ENCODE measurements at regions not wholly inside any gene's neighbourhood (a gene's known extent, or its start where the extent isn't known, plus 50 kb on each side); places are given as distances from the start of the nearest gene placed in this dataset.

GRCh38 chr20:48178633-48179032, 393.4 kb upstream of the SULF2 start:
- DNase-seq: no peak

- no peak for DNase-seq
Measured at GRCh38 chr20:48177058-48177457, 391.8 kb upstream of the SULF2 start.

GRCh38 chr20:48176139-48176538, 390.9 kb upstream of the SULF2 start:
- no peak for DNase-seq

GRCh38 chr20:48175261-48175660, 390.0 kb upstream of the SULF2 start:
- no peak for DNase-seq

- no peak for DNase-seq
Measured at GRCh38 chr20:48172357-48172702, 387.0 kb upstream of the SULF2 start.

GRCh38 chr20:48171626-48172356, 386.5 kb upstream of the SULF2 start:
- no peak for DNase-seq

GRCh38 chr20:48171071-48171470, 385.8 kb upstream of the SULF2 start:
- DNase-seq: no peak

DNA sequence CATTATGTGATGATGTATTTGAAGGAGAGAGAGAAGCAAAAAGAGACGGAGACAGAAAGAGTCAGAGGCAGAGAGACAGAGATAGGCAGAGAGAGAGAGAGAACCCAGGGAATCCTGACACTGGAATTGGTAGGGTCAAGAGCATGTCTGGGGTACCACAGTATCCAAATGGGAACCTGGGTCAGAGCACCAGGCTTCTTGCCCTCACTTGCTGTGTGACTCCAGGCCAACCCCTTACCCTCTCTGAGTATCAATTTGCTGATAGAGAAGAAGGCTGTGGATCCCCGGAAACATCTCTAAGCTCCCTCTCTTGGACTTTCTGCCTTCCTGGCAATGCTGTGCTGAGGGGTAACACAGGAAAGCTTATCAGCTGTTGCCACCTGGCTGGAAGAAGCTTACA, 385.3 kb upstream of the SULF2 start:
- no peak for DNase-seq

DNA sequence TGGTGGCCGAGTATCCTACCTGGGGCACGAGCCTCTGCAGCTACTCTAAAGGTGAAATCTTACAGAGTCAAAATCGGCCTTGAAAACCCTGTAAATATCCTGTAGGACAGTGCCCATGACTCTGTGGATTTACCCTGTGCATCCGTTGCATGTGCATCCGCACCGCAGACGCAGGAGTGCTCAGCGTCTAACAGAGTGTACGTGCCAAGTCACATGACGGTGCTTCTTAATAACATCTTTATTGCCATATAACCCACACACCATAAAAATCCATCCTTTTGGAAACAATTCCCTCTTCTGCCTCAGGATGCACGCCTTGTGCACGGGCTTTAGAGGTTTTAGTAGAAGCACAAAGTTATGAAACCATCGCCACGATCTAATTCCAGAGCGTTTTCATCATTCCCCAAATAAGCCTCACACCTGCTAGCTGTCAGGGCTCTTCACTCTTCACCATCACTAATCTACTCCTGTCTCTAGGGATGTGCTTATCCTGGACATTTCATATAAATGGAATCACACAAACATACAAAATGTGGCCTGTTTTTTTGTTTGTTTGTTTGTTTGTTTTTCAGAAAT, 384.5 kb upstream of the SULF2 start:
- no peak for DNase-seq

- no peak for DNase-seq
Measured at GRCh38 chr20:48166082-48166835, 381.0 kb upstream of the SULF2 start.

- DNase-seq: no peak
Measured at GRCh38 chr20:48165401-48165685, 380.1 kb upstream of the SULF2 start.

GRCh38 chr20:48164566-48165400, 379.5 kb upstream of the SULF2 start:
- no peak for DNase-seq

DNA sequence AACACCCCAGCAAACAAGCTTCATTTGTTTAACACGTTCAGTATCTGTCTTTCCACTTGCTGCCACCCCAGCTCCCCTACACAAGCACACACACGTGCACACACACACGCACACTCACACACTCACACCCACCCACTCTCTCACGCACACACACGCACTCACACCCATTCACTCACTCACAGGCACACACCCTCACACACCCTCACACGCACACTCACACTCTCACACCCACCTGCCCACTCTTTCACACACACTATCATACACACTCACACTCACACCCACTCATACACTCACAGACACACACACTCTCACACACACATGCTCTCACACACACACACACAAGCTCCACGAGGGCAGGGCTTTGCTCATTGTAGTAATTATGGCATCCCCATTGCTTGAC, 378.8 kb upstream of the SULF2 start:
- DNase-seq: no peak

GRCh38 chr20:48163505-48163904, 378.2 kb upstream of the SULF2 start:
- DNase-seq: no peak

DNA sequence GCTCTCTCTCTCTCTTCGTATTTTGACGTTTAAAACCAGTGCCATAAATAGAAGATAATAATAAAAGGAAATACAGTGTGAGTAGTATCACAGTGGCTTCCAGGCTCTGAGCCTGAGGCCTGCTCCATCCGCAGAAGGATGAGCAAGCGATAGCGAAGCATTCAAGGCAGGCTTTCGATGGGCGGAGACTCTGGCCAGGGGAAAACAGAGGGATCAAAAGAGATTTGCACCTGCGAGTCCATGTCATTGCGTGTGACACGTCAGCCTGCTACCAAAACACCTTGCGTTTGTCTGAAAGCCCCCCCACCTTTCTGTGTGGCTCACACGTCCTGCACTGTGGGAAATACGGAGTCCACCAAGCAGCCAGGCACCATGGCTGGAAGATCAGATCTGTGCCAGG, 377.3 kb upstream of the SULF2 start:
- DNase-seq: no peak

DNA sequence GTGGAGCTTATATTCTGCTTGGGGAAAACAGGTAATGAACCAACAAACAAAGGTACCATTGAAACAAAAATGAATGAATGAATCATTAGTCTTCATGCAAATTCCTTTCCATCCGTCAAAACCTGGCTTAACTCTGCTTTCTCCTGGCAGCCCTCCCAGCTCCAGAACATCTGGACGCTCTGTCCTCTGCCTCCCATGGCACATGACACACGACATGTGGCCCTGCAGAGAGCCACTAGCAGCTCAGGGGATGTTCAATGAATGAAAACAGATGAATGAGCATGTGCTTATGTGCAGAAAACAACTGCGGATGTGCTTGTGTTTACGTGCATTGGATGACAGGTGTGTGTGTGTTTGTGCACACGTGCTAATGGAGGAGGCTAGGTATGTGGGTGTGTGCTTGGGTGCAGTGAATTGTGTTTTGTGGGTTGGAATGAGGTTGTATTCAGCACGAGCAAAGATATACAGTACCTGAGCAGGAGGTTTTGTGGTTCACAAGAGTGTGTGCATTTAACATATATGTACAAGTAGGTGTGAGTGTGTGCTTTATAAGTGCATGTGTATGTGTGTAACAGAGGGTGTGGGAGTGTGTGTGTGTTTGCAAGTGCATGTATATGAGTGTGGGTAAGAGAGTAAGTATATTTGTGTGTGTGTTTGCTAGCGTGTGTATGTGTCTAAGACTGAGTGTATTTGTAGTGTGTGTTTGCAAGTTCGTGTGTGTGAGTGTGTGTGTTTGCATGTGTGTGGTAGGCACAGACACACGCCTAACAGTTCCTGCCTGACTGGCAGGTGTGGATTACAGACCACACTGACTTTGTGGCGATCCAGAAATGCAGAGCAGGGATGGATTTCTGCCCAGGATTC, 374.1 kb upstream of the SULF2 start:
- DNase-seq: no peak

DNA sequence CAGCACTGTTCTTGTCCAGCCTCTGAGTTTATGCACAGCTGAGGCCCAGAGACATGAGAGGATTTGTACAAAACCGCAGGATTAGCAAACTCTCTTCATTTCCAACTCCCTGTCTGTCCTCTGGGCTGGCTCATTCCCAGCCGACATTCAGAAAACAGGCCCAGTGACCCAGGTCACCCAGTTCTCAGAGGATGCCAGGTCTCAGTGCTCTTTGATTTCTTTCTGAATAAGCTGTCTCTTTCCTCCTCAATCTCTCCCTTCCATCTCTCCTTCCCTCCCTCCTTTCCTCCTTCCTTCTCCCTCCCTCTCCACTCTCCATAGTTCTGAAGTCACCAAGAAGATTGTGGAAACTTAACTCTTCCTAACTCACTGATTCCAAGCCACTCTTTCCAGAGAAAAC, 372.7 kb upstream of the SULF2 start:
- no peak for DNase-seq

GRCh38 chr20:48156951-48157700, 371.8 kb upstream of the SULF2 start:
- no peak for DNase-seq

- no peak for DNase-seq
Measured at GRCh38 chr20:48156521-48156920, 371.2 kb upstream of the SULF2 start.

DNA sequence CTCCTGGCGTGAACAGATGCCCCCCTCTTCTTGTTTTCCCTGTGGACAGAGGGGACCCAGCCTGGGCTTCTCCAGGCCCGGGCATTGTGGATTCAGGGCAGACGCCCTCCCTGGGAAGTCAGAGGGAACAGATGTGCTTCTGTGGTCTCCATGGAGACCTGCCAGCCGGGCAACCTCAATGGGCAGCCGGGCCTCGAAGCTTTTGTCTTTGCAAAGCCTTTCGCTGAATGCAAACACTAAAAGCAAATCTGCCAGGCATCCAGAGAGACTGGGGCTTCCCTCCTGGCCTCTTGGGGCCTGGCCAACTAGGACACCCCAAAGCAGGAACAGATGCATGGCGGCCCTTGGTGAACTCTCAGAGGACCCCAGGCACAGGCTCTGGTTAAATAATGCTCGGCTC, 370.0 kb upstream of the SULF2 start:
- no peak for DNase-seq
